GM12878 (cell line): ENCODE measurements at regions not wholly inside any gene's neighbourhood (a gene's known extent, or its start where the extent isn't known, plus 50 kb on each side); places are given as distances from the start of the nearest gene placed in this dataset.

Experiments
- ATAC-seq: fragments of 200-7000 bp; cut with Tn5 transposase; 3 replicates; pipeline ENCODE4 v1.9.1; 2020; ENCODE audit warnings: mild to moderate bottlenecking, moderate library complexity
- BruUV-seq: library from RNA; stranded (reverse); fragments of 400-500 nt; replicated peaks from 2 replicates; lab custom pipeline; 2021; lab: Mats Ljungman, UMichigan
- CTCF ChIA-PET: fragments of 300-600 bp; sonication (Branson Sonifier 250); formaldehyde crosslinking; extraction: SDS; loops from one replicate; lab custom pipeline; 2021; ENCODE audit warnings: inconsistent platforms; lab: Yijun Ruan, JAX
- POLR2A ChIA-PET: fragments of 350-600 bp; formaldehyde crosslinking; extraction: SDS; loops from one replicate; lab custom pipeline; 2021; ENCODE audit warnings: inconsistent platforms; lab: Charles Lee
- RAD21 ChIA-PET: fragments of 300-600 bp; sonication (Branson Sonifier 250); formaldehyde crosslinking; loops from one replicate; lab custom pipeline; 2023; ENCODE audit warnings: antibody characterized with exemption; ENCODE audit not compliant: unreplicated experiment; lab: Charles Lee
- SMC1A ChIA-PET: fragments of 300-600 bp; sonication (Branson Sonifier 250); formaldehyde crosslinking; loops from one replicate; lab custom pipeline; 2023; ENCODE audit not compliant: unreplicated experiment, uncharacterized antibody; lab: Charles Lee
- DNase-seq: peaks from one replicate; pipeline ENCODE4 v3.0.0-alpha.2; 2011; ENCODE audit warnings: low read depth, low spot score
- FAIRE-seq: peaks from 3 replicates; lab custom pipeline; 2011; peaks lifted over from hg19 to GRCh38; lab: Jason Lieb, UNC
- H2AFZ ChIP-seq: 2 replicates; pipeline ENCODE4 v1.6.0; 2011; ENCODE audit warnings: low read depth, low read length, control low read depth; ENCODE audit not compliant: control insufficient read depth
- H3K27ac ChIP-seq: 2 replicates; pipeline ENCODE4 v1.5.1; 2011; ENCODE audit warnings: control low read depth; ENCODE audit not compliant: control insufficient read depth, insufficient read depth
- H3K27me3 ChIP-seq, 2 experiments: replicated peaks in 1 of 2; 2 replicates each; pipeline versions ENCODE4 v1.6.0 to v1.6.1; 2011; ENCODE audit warnings: low read length in 1 of 2; ENCODE audit not compliant: control insufficient read depth in 2 of 2, insufficient read depth in 2 of 2
- H3K36me3 ChIP-seq, 2 experiments: 2 replicates each; pipeline ENCODE4 v1.5.1; 2011; ENCODE audit warnings: low read length in 1 of 2; ENCODE audit not compliant: control insufficient read depth in 2 of 2, insufficient read depth in 2 of 2
- H3K4me1 ChIP-seq: 2 replicates; pipeline ENCODE4 v1.6.1; 2011; ENCODE audit warnings: mild to moderate bottlenecking, low read length, moderate library complexity, mixed read lengths; ENCODE audit not compliant: control insufficient read depth, insufficient read depth
- H3K4me2 ChIP-seq: 2 replicates; pipeline ENCODE4 v1.6.0; 2011; ENCODE audit warnings: control low read depth; ENCODE audit not compliant: control insufficient read depth, insufficient read depth
- H3K4me3 ChIP-seq: fragments of 200-600 bp; sonication (generic); 2 replicates; pipeline ENCODE4 v1.5.1; 2016
- H3K79me2 ChIP-seq: 2 replicates; pipeline ENCODE4 v1.6.0; 2011; ENCODE audit warnings: low read length; ENCODE audit not compliant: control insufficient read depth, insufficient read depth
- H3K9ac ChIP-seq: 2 replicates; pipeline ENCODE4 v1.8.0; 2011; ENCODE audit warnings: low read length, control low read depth, mixed read lengths; ENCODE audit not compliant: control insufficient read depth, insufficient read depth
- H3K9me3 ChIP-seq: replicated peaks from 3 replicates; pipeline ENCODE4 v1.5.1; 2011; ENCODE audit warnings: mild to moderate bottlenecking, low read length; ENCODE audit not compliant: control insufficient read depth, insufficient read depth
- H4K20me1 ChIP-seq: 2 replicates; pipeline ENCODE4 v1.6.0; 2011; ENCODE audit not compliant: control insufficient read depth, insufficient read depth
- ATF7 ChIP-seq: fragments of 450-650 bp; IDR thresholded peaks from 2 replicates; pipeline ENCODE4 v1.6.1; 2016; ENCODE audit warnings: low read depth, mild to moderate bottlenecking
- CBX3 ChIP-seq: fragments of 200-600 bp; sonication (generic); IDR thresholded peaks from 2 replicates; pipeline ENCODE4 v1.6.1; 2016; ENCODE audit warnings: low read depth, borderline replicate concordance
- CEBPB ChIP-seq, 2 experiments: fragments of 150-350 bp in 1 of 2; IDR thresholded peaks; 2 replicates each; pipeline ENCODE4 v1.6.1; 2012 to 2014; ENCODE audit warnings: low read depth in 2 of 2, low read length in 2 of 2, borderline replicate concordance in 1 of 2, inconsistent platforms in 1 of 2
- EGR1 ChIP-seq, 2 experiments: IDR thresholded peaks; 1 replicate in 1 of 2; 2 replicates in 1 of 2; pipeline ENCODE4 v1.6.1; 2011 to 2012; ENCODE audit warnings: low read depth in 2 of 2, low read length in 2 of 2, borderline replicate concordance in 1 of 2, mild to moderate bottlenecking in 1 of 2, moderate library complexity in 1 of 2
- ETV6 ChIP-seq, 2 experiments: fragments of 450-650 bp in 1 of 2; IDR thresholded peaks in 1 of 2; conservative IDR thresholded peaks in 1 of 2; 2 replicates each; pipeline ENCODE4 v1.6.1; 2014; ENCODE audit warnings: antibody characterized with exemption in 1 of 2, borderline replicate concordance in 1 of 2, low read depth in 1 of 2, mild to moderate bottlenecking in 1 of 2, moderate library complexity in 1 of 2
- HDAC2 ChIP-seq: fragments of 200-600 bp; sonication (generic); IDR thresholded peaks from 2 replicates; pipeline ENCODE4 v1.6.1; 2017
- HDGF ChIP-seq: fragments of 450-650 bp; IDR thresholded peaks from 2 replicates; pipeline ENCODE4 v1.6.1; 2016; ENCODE audit warnings: antibody characterized with exemption
- IKZF2 ChIP-seq, 2 experiments: fragments of 450-650 bp; IDR thresholded peaks; 2 replicates each; pipeline ENCODE4 v1.6.1; 2017; ENCODE audit warnings: mild to moderate bottlenecking in 2 of 2, moderate library complexity in 2 of 2
- KAT2A ChIP-seq: conservative IDR thresholded peaks from 2 replicates; pipeline ENCODE4 v1.6.1; 2011; ENCODE audit warnings: low read depth, low read length; ENCODE audit not compliant: control insufficient read depth
- POLR2AphosphoS2 ChIP-seq: IDR thresholded peaks from 2 replicates; pipeline ENCODE4 v1.6.1; 2011; ENCODE audit warnings: low read depth, mild to moderate bottlenecking, low read length, improper control_type of control experiment, moderate library complexity
- SMARCA5 ChIP-seq: fragments of 450-650 bp; IDR thresholded peaks from 2 replicates; pipeline ENCODE4 v1.6.1; 2017; ENCODE audit warnings: mild to moderate bottlenecking
- STAT1 ChIP-seq: fragments of 450-650 bp; conservative IDR thresholded peaks from 2 replicates; pipeline ENCODE4 v1.6.1; 2014; ENCODE audit warnings: antibody characterized with exemption, mild to moderate bottlenecking
- WGBS: methylation state at CpG from one replicate; pipeline ENCODE4 v1.1.6; 2016; ENCODE audit warnings: low lambda C conversion rate; ENCODE audit not compliant: insufficient replicate concordance, insufficient coverage; ENCODE audit errors: missing lambda C conversion rate; 5-methylcytosine and 5-hydroxymethylcytosine counted together
- in situ Hi-C: fragments of 300-500 bp; cut with MboI; formaldehyde crosslinking; loops from 9 replicates; pipeline ENCODE4 v1.14.3; 2018; ENCODE audit warnings: mixed read lengths
- intact Hi-C: fragments of 100-400 bp; cut with micrococcal nuclease; formaldehyde crosslinking; loops from one replicate; pipeline ENCODE4 v1.14.2; 2022; ENCODE audit not compliant: unreplicated experiment
- TF ChIP-seq, protein P1 (sequence below): fragments of 450-650 bp; IDR thresholded peaks from 2 replicates; pipeline ENCODE4 v1.6.1; 2016; ENCODE audit warnings: mild to moderate bottlenecking
- TF ChIP-seq, protein P2 (sequence below): fragments of 150-350 bp; IDR thresholded peaks from 2 replicates; pipeline ENCODE4 v1.6.1; 2014; ENCODE audit warnings: mild to moderate bottlenecking, low read depth, low read length
- TF ChIP-seq, protein P3 (sequence below): IDR thresholded peaks from 2 replicates; pipeline ENCODE4 v1.6.1; 2012; ENCODE audit warnings: low read depth, low read length, improper control_type of control experiment

DNA sequence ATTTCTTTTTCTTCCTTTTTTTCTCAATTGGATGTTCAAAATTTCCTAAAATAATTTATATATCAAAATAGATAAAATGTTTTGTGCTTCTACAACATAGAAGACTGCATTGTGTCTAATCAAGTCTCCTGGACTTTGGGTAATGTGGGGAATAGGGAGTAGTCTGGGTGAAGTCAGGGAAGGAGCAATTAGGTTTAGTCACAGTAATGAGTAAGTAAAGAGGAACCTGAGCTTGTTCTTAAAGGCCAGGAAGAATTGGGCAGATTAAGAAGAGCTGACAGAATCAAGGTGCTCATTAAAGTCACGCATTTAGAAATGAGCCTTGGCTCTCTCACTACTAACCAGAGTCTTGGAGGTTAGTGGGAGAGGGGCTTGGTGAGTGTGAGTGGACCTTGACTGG is 233.3 kb upstream of the SSTR1 start:
- TF ChIP-seq, protein P1, sequence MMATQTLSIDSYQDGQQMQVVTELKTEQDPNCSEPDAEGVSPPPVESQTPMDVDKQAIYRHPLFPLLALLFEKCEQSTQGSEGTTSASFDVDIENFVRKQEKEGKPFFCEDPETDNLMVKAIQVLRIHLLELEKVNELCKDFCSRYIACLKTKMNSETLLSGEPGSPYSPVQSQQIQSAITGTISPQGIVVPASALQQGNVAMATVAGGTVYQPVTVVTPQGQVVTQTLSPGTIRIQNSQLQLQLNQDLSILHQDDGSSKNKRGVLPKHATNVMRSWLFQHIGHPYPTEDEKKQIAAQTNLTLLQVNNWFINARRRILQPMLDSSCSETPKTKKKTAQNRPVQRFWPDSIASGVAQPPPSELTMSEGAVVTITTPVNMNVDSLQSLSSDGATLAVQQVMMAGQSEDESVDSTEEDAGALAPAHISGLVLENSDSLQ, result no peak
- no peak for TF ChIP-seq CBX3
- WGBS, result 25% methylated on average over 1 of the region's 1 CpG
- SMC1A ChIA-PET, result no interaction called here
- H3K79me2 ChIP-seq, result no peaks in the 10 kb centered on the region
- POLR2A ChIA-PET, result no interaction called here
- H3K4me2 ChIP-seq, result no peak overlapping the region
- no peak for FAIRE-seq
- no peak overlapping the region for H3K9ac ChIP-seq
- H3K27ac ChIP-seq, result no peak overlapping the region
- no peaks in the 10 kb centered on the region for H3K4me1 ChIP-seq
- no peaks in the 10 kb centered on the region for H3K36me3 ChIP-seq
- H2AFZ ChIP-seq, result no peak overlapping the region
- in situ Hi-C loops (no loop called here), intact Hi-C loops (no loop called here)
- H3K27me3 ChIP-seq, result no peaks in the 10 kb centered on the region
- RAD21 ChIA-PET, result no interaction called here
- H3K4me3 ChIP-seq, result no peak overlapping the region
- no peak for DNase-seq
- no peak for ATAC-seq
- no peaks in the 10 kb centered on the region for H3K9me3 ChIP-seq
- H4K20me1 ChIP-seq, result no peaks in the 10 kb centered on the region
- no TSS peak for BruUV-seq
- CTCF ChIA-PET, result interaction anchor here (0.5 kb wide), 1 partner anchor 862 kb away, joined by 3 read pairs; no protein-coding TSS in a partner anchor

DNA sequence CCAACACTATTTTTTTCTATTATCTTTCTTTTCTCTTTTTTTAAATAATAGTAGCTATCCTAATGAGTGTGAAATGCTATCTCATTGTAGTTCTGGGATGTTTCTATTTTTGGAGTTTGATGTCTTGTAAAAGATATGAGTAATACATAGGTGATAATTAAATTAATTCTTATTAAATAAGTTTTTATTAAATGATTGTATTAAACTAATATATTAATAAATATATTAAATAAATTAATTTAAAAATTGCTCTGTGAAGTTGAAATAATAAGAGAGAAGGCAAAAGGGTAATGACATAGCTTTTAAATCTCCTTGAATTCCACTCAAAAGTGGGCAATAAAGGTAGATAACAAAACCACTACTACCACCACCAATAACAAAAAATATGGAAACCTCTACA is 230.2 kb upstream of the SSTR1 start:
- in situ Hi-C loops, result no loop called here
- intact Hi-C loops, result no loop called here
- H3K27ac ChIP-seq, result no peak overlapping the region
- no peak for TF ChIP-seq KAT2A
- TF ChIP-seq ETV6 (conservative IDR thresholded peaks at IDR 0.05 in 1 of 2, IDR thresholded peaks at IDR 0.05 in 1 of 2; ENCODE audit: borderline replicate concordance in 1 of 2, low read depth in 1 of 2), result no peak
- no peak for TF ChIP-seq IKZF2 (IDR thresholded peaks at IDR 0.05)
- no peak for TF ChIP-seq EGR1 (IDR thresholded peaks at IDR 0.05; ENCODE audit: borderline replicate concordance in 1 of 2, low read depth in 2 of 2, low read length in 2 of 2)
- TF ChIP-seq STAT1, result no peak
- TF ChIP-seq, protein P2, sequence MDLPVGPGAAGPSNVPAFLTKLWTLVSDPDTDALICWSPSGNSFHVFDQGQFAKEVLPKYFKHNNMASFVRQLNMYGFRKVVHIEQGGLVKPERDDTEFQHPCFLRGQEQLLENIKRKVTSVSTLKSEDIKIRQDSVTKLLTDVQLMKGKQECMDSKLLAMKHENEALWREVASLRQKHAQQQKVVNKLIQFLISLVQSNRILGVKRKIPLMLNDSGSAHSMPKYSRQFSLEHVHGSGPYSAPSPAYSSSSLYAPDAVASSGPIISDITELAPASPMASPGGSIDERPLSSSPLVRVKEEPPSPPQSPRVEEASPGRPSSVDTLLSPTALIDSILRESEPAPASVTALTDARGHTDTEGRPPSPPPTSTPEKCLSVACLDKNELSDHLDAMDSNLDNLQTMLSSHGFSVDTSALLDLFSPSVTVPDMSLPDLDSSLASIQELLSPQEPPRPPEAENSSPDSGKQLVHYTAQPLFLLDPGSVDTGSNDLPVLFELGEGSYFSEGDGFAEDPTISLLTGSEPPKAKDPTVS, result no peak
- no peak for TF ChIP-seq ATF7
- no peak for TF ChIP-seq SMARCA5
- TF ChIP-seq HDAC2, result no peak
- no peak for TF ChIP-seq HDGF
- no peak for TF ChIP-seq CEBPB (IDR thresholded peaks at IDR 0.05; ENCODE audit: borderline replicate concordance in 1 of 2, low read depth in 2 of 2, low read length in 2 of 2)
- no peak for TF ChIP-seq POLR2AphosphoS2
- TF ChIP-seq, protein P3, sequence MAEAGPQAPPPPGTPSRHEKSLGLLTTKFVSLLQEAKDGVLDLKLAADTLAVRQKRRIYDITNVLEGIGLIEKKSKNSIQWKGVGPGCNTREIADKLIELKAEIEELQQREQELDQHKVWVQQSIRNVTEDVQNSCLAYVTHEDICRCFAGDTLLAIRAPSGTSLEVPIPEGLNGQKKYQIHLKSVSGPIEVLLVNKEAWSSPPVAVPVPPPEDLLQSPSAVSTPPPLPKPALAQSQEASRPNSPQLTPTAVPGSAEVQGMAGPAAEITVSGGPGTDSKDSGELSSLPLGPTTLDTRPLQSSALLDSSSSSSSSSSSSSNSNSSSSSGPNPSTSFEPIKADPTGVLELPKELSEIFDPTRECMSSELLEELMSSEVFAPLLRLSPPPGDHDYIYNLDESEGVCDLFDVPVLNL, result no peak
- TF ChIP-seq, all 136 proteins: peak for 0
- DNase-seq (no peak), FAIRE-seq (no peak), ATAC-seq (no peak)
- Histone ChIP-seq H3K27me3 (no peaks in the 10 kb centered on the region), H2AFZ (no peak overlapping the region), H3K9ac (no peak overlapping the region), H3K4me1 (no peaks in the 10 kb centered on the region), H3K36me3 (no peaks in the 10 kb centered on the region), H4K20me1 (no peaks in the 10 kb centered on the region), H3K4me3 (no peak overlapping the region), H3K4me2 (no peak overlapping the region), H3K79me2 (no peaks in the 10 kb centered on the region), H3K9me3 (no peaks in the 10 kb centered on the region)
- BruUV-seq, result no TSS peak
- ChIA-PET SMC1A (no interaction called here), RAD21 (no interaction called here), POLR2A (no interaction called here), CTCF (no interaction called here)
